Epithelial cell of esophagus (primary cell): ENCODE measurements at regions not wholly inside any gene's neighbourhood (a gene's known extent, or its start where the extent isn't known, plus 50 kb on each side); places are given as distances from the start of the nearest gene placed in this dataset.
"Not testable (repeated sequence)": the region's sequence is repeated elsewhere in the genome, so short reads cannot be mapped to it uniquely, and the experiment has no call there.

ENCODE experiments used
- DNase-seq: peaks from one replicate; pipeline ENCODE4 v3.0.0; 2010; ENCODE audit warnings: low read depth
- H3K4me3 ChIP-seq: 2 replicates; pipeline ENCODE4 v1.5.1; 2011; ENCODE audit warnings: mild to moderate bottlenecking, low read length, control low read depth
- TF ChIP-seq, protein P1 (sequence below): IDR thresholded peaks from 2 replicates; pipeline ENCODE4 v1.5.1; 2011; ENCODE audit warnings: low read depth, mild to moderate bottlenecking, low read length, control low read depth, inconsistent platforms; ENCODE audit not compliant: insufficient read depth; ENCODE audit errors: missing control alignments

DNA sequence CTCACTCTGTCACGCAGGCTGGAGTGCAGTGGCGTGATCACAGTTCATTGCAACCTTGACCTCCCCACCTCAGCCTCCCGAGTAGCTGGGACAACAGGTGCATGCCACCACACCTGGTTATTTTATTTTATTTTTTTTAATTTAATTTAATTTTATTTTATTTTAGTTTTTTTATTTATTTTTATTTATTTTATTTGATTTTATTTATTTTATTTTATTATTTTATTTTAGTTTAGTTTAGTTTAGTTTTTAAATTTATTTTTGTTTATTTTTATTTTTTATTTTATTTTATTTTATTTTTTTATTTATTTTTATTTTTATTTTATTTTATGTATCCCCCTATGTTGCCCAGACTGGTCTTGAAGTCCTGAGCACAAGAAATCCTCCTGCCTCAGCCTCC is 202.3 kb upstream of the SLCO3A1 start:
- H3K4me3 ChIP-seq = no peak overlapping the region
- TF ChIP-seq, protein P1, sequence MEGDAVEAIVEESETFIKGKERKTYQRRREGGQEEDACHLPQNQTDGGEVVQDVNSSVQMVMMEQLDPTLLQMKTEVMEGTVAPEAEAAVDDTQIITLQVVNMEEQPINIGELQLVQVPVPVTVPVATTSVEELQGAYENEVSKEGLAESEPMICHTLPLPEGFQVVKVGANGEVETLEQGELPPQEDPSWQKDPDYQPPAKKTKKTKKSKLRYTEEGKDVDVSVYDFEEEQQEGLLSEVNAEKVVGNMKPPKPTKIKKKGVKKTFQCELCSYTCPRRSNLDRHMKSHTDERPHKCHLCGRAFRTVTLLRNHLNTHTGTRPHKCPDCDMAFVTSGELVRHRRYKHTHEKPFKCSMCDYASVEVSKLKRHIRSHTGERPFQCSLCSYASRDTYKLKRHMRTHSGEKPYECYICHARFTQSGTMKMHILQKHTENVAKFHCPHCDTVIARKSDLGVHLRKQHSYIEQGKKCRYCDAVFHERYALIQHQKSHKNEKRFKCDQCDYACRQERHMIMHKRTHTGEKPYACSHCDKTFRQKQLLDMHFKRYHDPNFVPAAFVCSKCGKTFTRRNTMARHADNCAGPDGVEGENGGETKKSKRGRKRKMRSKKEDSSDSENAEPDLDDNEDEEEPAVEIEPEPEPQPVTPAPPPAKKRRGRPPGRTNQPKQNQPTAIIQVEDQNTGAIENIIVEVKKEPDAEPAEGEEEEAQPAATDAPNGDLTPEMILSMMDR = no peak
- no peak for DNase-seq

DNA sequence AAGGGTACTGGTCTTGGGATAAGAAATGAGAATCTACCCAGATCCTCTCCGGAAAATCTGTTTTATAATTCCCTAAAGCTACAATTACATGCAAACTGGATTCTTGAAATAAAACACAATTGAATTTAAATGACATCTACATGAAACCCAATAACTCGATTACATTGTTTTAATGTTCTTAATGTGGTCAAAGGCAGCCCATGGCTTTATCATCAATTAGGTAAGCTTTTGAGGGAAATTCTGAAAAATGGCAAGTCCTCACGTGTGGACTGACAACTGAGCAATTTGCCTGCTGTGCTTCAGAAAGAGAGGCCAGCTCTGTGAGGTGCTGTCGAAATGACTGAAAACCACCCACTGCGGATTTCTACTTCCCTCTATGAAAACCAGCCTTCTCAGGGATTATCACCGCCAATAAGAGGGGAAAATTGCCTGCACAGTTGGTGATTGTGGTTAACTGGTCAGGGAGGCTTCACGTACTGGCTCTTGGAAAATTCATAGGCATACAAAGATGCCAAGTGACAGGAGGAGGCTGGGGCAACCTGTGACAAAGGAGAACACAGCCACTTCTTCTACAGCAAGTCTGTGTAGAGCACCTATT is 200.8 kb upstream of the SLCO3A1 start:
- no peak overlapping the region for H3K4me3 ChIP-seq
- no peak for DNase-seq
- TF ChIP-seq, protein P1 = no peak

DNA sequence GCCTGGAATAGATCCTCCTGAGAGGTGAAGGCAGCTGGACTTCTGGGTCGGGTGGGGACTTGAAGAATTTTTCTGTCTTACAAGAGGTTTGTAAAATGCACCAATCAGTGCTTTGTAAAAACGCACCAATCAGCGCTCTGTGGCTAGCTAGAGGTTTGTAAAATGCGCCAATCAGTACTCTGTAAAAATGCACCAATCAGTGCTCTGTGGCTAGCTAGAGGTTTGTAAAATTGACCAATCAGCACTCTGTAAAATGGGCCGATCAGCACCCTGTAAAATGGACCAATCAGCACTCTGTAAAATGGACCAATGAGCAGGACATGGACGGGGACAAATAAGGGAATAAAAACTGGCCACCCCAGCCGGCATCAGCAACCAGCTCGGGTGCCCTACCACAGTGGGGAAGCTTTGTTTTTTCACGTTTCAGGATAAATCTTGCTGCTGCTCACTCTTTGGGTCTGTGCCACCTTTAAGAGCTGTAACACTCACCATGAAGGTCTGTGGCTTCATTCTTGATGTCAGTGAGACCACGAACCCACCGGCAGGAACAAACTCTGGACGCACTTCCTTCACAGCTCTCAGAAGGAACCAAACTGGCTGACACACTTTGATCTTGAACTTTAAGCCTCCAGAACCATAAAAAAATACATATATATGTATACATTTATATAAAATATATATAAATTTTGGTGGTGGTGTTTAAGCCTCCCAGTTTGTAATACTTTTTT is 197.8 kb upstream of the SLCO3A1 start:
- not testable (repeated sequence) for H3K4me3 ChIP-seq, DNase-seq

DNA sequence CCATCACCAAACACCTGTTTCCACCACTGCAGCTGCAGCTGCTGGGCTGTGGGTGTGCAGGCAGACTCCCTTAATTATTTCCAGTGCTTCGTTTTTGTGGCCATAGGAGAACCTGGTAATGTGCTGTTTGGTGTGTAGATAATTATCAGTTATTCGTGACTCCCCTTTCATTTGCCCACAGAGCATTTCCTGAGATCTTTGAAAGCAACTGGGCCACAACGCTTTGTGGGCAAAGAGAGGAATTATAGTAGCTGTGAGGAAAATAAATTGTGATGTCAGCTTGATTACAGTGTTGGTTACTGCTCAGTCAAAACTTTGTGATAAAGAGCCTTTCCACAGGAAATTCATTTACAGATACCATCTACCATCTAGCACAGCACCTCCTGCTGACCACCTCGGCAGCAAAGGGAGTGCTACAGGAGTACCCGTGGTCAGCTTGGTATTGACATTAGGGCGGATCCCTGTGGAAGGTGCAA is 193.3 kb upstream of the SLCO3A1 start:
- TF ChIP-seq, protein P1 = no peak
- DNase-seq = no peak
- H3K4me3 ChIP-seq = no peak overlapping the region

DNA sequence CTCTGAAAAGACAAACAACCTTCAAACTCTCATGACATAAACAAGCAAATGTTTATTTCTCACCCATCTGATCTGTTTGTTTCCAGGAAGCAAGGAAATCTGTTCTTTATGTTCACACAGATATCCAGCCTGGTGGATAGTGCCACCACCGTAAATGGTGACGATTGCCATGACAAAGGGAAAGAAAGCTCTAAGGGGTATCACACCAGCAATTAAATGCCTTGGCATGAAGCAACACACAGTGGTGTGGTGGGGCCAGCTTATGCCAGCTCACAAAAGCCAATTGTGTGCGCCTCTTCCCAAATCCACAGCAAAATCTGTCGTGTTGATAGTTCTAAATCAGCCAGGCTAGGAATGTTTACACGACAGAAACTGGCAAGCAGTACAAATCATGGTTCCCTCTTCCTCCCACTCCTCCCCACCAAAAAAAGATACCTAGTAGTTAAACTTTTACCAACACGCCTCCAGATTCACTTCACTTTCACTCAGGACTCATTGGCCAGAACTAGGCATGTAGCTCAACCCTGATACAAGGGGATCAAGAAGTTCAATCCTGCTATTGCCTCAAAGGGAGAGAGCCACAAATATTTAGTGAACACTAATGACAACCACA is 189.2 kb upstream of the SLCO3A1 start:
- no peak overlapping the region for H3K4me3 ChIP-seq
- TF ChIP-seq, protein P1 = no peak
- DNase-seq = no peak

DNA sequence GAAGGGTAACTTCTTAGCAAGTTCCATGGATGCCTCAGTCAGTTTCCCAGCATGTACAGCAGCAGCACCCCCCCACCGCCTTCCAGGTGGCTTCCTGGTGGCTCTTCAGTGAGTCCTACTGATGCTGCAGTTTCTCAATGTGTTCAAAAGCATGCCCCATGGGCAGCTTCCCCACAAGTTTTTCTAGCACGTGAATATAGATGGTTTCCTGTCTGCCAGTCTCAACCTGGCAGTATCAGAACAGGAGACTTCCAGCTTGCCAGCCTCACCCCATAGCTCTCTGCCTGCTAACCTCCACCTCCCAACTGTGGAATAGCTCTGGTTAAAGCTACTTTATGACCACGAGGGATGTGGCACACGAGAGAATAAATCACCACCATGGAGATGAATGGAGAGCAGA is 188.3 kb upstream of the SLCO3A1 start:
- H3K4me3 ChIP-seq = no peak overlapping the region
- DNase-seq = no peak
- TF ChIP-seq, protein P1 = no peak

DNA sequence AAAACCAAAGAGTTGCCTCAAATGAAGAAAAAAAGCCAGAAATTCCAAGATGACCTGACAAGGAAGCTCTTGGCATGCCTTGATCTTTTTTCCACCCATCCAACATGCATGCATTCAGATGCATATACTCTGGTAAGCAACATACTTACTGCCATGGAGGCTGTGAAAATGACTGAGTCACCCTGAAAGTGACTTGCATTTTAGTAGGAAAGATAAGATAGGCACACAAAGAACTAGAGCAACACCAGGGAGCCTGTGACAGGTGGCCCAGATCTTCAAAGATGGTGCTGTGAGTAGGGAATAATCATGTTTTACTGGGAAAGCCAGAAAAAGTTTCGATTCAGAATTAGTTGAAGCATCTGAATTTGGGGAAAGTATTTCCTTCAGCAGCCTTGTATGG is 185.1 kb upstream of the SLCO3A1 start:
- H3K4me3 ChIP-seq = no peak overlapping the region
- TF ChIP-seq, protein P1 = no peak
- DNase-seq = no peak
